Epidermal melanocyte (primary cell): ENCODE measurements at regions not wholly inside any gene's neighbourhood (a gene's known extent, or its start where the extent isn't known, plus 50 kb on each side); places are given as distances from the start of the nearest gene placed in this dataset.

Experiments
- DNase-seq: peaks from one replicate; pipeline ENCODE4 v3.0.0; 2011; ENCODE audit warnings: low spot score; ENCODE audit not compliant: insufficient read length

DNA sequence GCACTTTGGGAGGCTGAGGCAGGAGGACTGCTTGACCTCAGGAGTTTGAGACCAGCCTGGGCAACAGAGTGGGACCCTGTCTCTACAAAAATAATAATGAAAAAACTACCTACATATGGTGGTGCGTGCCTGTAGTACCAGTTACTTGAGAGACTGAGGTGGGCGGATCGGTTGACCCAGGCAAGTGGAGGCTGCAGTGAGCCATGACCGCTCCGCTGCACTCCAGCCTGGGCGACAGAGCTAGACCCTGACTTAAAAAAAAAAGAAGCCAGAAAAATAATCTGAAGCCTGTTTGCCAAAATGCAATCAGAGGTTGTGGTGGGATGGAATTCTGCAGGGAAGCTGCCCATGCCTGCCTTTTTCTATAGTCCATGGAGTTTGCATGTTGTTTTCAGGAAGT lies 50.4 kb upstream of the GGTA1 start:
- DNase-seq: no peak

DNA sequence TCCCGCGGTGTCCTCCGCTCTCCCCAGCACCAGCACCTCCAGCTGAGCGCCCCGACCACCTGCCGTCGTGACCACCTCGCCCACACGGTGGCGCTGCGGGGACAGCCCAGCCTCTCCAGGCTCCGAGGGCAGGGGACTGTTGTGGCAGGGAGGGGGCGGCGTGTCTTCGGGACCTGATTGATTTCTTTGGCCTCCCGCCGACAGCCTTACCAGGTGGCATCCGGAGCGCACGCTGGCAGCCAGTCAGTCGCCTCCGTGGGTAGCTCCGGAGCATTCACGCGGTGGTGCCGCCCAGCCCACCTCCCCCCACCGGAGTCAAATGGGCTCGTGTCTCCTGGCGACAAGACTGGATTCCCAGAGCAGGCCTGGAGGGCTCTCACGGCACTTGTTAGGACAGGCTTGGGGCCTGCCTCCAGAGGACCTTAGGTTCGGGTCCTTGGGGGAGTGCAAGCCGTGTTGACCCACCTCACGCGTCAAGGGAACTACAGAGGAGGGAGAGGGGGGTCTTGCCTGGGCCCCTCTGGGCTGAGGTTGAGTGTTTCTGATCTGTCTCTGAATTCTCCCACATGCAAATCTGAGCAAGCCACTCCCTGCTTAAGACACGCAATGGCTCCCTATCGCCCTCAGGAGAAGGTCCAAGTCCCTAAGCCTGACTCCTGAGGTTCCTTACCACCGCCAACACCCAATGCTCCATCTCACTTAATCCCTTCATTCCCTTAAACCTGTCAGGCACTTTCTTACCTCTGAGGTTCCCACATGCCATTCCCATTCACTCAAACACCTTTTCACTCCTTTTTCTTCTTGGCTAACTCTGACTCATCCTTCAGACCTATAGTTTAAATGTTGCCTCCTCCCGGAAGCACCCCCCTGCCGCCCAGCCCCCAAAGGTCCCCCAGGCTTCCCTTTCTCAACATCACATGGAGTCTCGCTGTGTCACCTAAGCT lies 51.2 kb upstream of the GGTA1 start:
- DNase-seq: peak; percentile 53

DNA sequence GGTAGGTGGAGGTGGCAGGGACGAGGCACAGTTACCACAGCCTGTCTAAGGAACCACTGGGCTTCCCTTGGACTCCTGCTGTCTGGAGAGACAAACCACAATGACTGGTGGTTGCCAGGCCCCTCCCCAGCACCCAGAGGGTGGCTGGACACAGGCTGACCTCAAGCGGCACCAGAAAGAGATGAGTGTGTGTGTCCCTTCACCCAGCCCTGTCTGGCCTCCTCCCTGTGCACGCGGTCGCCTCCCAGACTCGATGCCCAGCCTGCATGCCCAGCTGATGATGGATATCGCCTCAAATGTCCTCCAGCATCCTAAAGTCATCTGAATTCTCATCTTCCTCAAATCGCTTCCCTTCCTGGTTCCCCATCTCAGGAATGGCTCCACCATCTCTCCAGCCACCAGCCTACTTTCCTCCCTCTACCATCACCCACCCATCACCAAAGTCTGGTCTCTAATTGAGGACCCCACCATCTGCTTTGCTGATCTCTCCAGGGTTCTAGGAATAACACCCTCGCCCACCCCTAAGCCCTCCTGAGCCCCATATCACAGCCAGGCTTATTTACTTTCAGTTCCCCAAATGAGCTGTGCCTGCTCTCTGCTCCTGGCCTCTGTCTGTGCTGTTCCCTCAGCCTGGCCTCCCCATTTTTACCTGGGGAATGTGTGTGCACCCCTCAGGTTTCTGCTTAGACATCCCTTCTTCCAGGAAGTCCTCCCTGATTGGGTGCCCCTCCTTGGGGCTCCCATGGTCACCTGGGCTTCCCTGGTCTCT lies 52.5 kb upstream of the GGTA1 start:
- no peak for DNase-seq

DNA sequence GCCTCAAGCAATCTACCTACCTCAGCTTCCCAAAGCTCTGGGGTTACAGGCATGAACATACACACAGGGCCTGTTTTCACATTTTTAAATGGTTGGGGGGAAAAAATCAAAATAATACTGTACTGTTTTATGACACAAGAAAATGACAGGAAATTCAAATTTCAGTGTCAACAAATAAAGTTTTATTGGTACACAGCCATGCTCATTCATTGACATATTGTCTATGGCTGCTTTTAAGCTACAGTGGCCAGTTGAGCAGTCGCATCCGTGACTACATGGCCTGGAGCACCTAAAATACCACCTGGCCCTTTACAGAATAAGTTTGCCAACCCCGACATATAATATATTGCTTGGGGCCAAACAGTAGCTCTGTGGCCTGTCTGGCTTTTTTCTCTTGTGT lies 56.4 kb upstream of the GGTA1 start:
- no peak for DNase-seq

DNA sequence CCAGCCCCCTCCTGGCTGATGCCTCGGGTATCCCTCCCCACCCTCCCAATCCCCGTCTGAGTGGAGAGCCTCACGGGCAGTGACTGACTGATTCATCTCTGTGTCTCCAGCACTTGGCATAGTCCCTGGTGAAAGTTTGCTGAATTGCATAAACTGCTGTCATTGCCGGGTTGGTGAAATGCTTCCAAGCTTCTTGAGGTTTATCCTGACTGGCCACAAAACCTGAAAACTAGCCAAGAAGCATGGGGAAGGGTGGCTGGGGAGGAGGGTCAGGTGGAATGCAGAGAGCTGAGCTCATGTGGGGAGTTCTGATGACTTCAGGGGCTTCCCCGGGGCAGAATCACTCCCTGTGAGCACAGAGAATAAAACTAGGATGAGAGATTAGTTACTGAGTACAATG lies 56.9 kb upstream of the GGTA1 start:
- no peak for DNase-seq

DNA sequence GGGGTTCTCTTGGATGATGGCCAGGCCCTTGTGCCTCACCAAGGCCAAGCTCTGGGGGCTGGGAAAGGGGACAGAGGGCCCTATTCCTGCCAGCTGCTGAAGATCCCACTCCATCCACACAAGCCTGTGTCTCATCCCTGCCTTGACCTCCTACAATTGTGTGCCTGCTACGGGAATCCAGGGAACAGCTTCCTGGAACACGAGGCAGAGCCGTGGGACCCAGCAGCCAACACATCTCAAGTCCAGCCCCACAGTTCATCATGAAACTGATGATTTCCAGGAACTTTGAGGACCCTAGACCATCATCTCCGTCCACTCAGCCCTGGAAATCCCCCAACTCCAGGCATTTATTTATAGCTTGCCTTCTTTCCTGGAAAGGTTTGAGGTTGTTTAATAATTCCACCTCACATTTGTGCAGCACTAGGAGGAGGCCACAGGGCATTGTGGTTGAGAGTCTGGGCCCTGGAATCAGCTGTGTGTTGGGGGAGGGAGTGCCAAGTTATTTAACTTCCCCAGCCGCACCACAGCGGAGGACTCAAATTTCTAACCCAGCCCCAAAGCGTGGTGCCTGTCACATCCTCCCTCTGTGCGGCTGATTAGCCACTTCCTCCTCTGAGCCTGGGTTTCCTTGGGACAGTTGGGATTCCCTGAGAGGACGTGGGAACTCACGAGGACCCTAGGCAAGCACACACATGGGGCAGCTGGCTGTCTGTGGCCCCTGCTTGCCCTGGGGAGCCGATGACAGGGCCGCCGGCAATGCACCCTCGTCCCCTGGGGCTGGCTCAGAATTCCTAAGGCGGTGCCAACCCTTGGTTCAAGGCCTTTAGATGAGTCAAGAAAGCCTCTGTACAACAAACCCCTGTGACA lies 58.2 kb upstream of the GGTA1 start:
- peak; percentile 86 for DNase-seq

DNA sequence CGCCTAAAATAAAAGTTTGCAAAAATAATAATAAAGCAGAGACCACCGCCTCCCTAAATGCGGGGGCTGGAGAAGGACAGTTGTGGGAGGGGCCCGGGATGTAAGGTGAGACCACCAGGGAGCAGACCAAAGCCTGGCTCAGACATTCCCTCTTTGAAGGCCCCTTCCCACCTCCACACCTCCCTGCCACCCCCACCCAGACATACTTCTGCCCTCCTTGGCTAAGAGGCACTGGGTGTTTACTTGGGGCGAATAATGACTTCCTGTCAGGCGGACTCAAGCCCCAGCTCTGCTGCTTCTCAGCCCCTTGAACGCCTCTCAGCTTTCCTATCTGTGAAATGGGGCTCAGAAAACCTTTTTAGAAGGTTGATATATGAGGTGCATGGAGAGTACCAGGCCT lies 58.8 kb upstream of the GGTA1 start:
- no peak for DNase-seq

DNA sequence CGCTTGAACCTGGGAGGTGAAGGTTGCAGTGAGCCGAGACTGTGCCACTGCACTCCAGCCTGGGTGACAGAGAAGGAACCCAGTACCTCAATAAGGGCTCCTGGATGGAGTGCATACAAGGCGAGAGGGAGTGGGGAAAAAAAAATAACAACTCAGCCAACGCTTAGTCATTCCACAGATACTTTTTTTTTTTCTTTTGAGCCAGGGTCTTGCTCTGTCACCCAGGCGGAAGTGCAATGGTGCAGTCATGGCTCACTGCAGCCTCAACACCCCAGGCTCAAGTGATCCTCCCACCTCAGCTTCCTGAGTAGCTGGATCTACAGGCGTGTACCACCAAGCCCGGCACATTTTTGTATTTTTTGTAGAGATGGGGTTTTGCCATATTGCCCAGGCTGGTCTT lies 59.5 kb upstream of the GGTA1 start:
- no peak for DNase-seq

DNA sequence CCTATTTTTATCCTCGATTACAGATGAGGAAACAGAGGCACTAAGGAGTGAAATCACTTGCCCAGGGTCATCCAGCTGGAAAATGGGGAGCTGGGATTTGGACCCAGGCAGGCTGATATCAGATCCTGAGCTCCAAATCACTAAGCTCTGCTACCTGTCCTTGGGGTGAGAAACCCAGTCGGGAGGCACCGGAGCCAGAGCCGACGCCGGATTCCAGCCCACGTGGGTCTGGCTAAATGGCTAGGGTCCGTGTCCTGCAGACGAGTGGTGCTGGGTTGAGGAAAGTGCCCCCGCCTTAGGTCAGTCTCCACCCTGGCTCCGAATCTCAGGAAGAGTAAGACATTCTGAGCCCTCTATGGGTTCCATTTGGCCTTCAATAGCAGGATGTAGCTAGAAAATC lies 61.3 kb upstream of the GGTA1 start:
- no peak for DNase-seq

DNA sequence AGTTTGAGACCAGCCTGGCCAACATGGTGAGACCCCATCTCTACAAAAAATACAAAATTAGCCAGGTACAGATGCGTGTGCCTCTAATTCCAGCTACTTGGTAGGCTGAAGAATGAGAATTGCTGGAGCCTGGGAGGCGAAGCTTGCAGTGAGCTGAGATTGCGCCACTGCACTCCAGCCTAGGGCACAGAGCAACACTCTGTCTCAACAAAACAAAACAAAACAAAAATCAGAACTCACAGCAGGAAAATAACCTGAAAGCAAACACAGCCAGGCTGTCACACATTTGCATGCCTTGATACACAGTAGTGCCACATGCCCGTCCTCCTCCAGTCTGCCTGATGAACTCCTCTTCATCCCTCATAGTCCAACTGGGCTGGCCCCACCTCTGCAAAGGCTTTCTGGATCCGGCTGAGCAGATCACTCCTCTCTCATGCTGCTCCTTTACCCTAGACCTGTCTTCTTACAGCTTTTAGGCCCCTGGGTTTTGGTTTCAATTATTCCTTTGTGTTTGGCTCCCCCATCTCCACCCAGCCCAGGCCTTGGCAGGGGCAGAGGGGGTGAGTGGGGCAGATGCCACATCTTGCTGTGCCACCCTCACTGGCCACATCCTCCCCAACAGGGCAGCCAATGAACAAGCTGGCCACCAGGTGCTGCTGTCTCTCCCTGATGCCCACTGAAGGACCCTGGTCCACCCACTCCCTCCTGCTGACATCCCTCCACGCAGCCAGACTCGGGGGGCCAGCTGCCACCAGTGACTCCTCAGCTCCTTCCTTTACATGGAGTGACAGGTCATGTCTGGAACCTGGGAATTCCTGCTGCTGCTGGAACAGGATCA lies 62.0 kb upstream of the GGTA1 start:
- DNase-seq: no peak

DNA sequence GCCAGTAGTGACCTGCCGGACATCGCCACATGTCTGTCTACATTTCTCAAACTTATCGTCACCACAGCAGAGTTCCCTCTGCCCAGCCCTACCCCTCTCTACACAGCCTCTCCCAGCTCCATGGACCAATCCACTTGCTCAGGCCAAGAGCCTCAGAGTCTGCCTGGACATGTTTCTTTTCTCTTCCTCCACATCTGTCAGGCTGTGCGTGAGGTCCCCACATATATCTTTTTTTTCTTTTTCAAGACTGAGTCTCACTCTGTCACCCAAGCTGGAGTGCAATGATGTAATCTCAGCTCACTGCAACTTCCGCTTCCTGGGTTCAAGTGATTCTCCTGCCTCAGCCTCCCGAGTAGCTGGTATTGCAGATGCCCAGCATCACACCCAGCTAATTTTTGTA lies 62.7 kb upstream of the GGTA1 start:
- DNase-seq: no peak

DNA sequence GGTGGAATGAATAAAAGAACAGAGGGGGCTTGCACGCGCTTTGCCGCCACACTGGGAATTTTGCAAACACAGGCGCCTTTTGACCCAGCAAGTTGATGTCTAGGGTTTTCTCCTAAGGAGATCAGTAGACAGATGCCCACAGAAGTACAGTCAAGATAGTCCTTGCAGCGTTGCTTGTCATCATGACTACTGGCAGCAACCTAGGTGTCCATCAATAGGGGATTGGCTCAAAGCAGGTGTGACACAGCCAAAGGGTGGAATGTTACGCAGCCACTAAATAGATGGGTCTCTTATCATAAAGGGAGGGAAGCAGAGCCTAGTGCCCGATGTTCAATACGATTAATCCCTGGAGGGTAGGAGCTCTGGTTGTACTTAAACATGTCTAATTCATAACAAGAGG lies 63.8 kb upstream of the GGTA1 start:
- DNase-seq: no peak

DNA sequence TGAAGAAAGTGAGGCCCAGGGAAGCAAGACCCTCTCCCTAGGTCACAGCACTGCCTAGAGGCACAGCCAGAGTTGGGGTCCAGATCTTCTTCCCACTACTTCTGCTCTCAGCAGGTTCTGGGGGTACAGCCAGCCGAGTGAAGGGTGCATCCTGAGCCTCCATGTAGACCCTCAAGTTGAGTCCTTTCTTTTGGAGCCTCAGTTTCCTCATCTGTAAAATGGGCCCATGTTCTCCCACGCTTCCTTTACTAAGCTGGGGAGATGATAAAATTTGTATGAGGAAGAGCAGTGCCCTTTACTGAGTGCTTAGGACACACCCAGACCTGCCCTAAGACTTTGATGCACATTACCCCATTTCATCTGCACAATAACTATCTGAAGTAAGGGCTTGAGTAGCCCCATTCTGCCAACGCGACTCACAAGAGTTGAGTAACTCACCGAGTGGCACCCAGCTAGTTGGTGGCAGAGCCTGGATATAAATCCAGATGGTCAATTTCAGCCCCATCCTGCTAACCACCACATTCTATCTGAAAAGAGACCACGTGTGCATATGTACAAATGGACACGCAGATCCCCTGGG lies 64.3 kb upstream of the GGTA1 start:
- no peak for DNase-seq

DNA sequence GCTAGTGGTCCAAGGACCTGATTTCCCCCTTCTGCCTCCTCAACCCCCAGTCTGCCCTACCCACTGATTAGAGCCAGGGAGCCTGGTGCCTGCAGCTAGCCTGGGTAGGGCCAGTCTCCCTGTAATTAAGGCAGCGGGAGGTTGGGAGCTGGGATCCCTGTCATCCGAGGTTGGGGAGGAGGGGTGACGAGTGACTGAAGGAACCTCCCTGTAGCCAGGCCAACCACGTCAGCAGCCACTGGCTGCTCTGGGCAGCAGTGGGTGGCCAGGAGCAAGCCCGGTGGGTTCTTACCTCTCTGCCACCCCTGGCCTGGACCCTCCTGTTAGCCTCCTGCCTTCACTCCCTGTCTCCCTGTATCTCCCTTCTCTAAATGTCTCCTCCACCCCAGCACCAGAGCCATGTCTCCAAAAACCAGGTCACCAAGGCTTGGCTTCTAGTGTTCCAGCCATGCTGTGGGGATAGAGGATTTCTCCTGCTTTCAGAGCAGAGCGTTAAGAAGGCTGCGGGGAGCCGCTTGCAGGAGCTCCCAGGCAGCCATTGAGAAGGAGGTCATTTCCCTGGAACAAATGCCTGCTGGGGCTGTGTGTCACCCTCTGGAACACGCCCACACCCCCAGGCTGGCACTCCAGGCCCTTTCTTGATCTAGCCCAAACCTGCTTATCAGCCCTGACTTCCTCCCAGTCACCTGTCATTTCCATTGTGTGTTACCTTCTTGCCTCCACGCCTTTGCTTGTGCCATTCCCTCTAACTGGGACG lies 65.0 kb upstream of the GGTA1 start:
- DNase-seq: no peak

DNA sequence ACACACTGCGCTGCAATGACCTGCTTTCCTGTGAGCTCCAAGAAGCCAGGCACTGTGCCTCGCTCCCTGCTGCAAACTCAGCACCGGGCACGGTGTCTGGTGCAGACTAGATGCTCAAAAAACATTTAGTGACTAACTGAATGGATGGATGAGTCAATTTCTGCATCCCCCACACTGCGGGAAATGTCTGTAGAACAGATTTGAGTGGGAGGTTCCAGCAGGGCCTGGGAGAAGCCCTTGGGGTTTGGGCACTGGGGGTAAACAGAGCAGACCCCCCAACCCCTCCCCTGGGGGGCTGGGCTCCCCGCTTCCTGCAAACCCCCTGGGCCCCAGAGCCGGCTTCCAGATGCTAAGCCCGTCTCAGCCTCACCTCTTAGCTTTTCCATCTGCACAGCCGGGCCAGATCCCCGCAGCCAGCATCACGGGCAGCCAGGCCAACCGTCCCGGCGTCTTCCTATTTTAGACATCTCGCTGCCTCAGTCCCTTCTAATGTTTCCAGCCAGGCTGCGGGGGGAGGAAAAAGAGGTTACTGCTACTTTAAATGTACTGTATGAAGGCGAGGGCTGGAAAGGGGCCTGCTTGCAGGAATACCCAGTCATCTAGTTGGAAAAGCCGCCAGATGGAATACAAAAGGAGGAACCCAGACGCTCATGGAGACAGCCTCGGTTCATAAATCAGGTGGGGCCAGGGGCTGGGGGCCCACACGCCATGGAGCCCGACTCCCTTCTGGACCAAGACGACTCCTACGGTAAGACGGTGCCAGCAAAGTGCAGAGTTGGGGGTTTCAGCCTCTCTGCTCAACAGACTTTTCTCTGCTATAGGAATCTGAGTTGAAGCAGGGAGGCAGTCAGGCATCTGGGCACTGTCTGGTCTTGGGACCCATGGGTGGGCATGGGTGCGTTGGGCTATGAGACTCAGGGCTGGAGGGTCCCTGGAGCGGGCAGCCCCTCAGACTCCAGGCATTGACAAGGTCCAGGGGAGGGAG lies 67.1 kb upstream of the GGTA1 start:
- no peak for DNase-seq

DNA sequence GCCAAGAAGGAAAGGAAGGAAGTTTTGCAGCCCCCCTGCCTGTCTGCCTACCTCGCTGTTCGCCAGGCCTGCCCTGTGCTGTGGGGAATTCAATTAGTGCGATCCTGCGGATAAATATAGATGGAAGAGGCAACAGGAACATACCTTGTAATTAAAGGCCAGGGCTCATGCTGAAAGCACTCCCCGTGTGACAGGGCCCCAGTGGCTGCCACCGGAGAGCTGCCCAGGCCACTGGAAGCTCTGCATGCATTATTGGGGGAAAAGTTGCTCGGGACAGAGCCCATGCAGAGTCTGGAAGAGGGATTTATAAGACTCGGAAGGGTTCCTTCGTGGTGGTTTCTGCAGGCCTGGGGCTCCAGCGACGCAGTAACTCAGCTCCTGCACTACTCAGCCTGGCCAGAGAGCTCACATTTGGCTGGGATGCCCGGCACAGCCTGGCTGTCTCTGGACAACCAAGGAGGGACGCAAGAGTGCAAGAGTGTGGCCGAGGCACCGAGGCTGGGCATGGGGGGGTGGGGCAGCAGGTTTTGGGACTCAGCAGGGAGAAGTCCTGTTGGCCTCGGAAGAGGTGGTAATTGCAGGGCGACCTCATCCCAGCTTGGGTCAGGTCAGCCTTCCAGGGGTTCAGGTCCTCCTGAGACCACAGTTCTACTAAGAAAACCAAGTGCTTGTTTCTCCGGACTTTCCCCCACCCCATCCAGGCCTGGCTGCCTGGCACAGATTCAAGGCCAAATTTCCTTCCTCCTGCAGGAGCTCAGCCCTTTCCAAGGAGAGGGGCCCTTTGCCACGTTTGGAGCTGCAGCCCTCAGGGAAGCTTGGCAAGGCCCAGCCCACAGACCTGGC lies 68.1 kb upstream of the GGTA1 start:
- peak; percentile 48 for DNase-seq
